Activated CD4-positive, alpha-beta T cell treated with anti-CD3 and anti-CD28 coated beads for 36 hours (primary cell): ENCODE measurements at regions not wholly inside any gene's neighbourhood (a gene's known extent, or its start where the extent isn't known, plus 50 kb on each side); places are given as distances from the start of the nearest gene placed in this dataset.

Experiments
- ATAC-seq: fragments of 200-7000 bp; cut with Tn5 transposase; one replicate; pipeline ENCODE4 v1.10.0; 2021; ENCODE audit warnings: mild to moderate bottlenecking, moderate library complexity
- CTCF ChIA-PET: fragments of 350-600 bp; sonication (Branson Sonifier 250); formaldehyde crosslinking; loops from one replicate; lab custom pipeline; 2021; ENCODE audit warnings: antibody characterized with exemption; lab: Charles Lee
- POLR2A ChIA-PET: fragments of 350-600 bp; sonication (Branson Sonifier 250); formaldehyde crosslinking; loops from one replicate; lab custom pipeline; 2021; ENCODE audit warnings: antibody characterized with exemption, inconsistent platforms; lab: Charles Lee
- DNase-seq: peaks from one replicate; pipeline ENCODE4 v3.0.0-alpha.2; 2020
- H3K27ac Mint-ChIP-seq: one replicate; pipeline ENCODE4 v1.8.0; 2021; ENCODE audit warnings: mixed read lengths
- H3K27me3 Mint-ChIP-seq: one replicate; pipeline ENCODE4 v1.8.0; 2021; ENCODE audit warnings: mixed read lengths
- H3K36me3 Mint-ChIP-seq: one replicate; pipeline ENCODE4 v1.8.0; 2021; ENCODE audit warnings: low read depth, mixed read lengths
- H3K4me1 Mint-ChIP-seq: one replicate; pipeline ENCODE4 v1.8.0; 2021; ENCODE audit warnings: mixed read lengths
- H3K4me3 Mint-ChIP-seq: one replicate; pipeline ENCODE4 v1.8.0; 2021; ENCODE audit warnings: mild to moderate bottlenecking, moderate library complexity, mixed read lengths
- H3K9me3 Mint-ChIP-seq: one replicate; pipeline ENCODE4 v1.8.0; 2021; ENCODE audit warnings: low read depth, mixed read lengths
- intact Hi-C, 2 experiments: fragments of 100-400 bp; cut with DNase I in 1 of 2; cut with micrococcal nuclease in 1 of 2; formaldehyde crosslinking; loops; one replicate each; pipeline versions ENCODE4 v1.14.2 to v1.15.1; 2022 to 2024; cut with DNase I, micrococcal nuclease

GRCh38 chr10:121405096-121405495, 193.1 kb downstream of the FGFR2 start:
- Mint-ChIP-seq H3K27ac (no peak overlapping the region), H3K4me3 (no peak overlapping the region), H3K36me3 (no peaks in the 10 kb centered on the region), H3K4me1 (no peaks in the 10 kb centered on the region), H3K9me3 (no peaks in the 10 kb centered on the region), H3K27me3 (no peaks in the 10 kb centered on the region)
- intact Hi-C loops, result no loop called here
- DNase-seq, result no peak
- POLR2A ChIA-PET, result no interaction called here
- ATAC-seq, result no peak
- CTCF ChIA-PET, result interaction anchor here (0.7 kb wide), 1 partner anchor 8 kb away, joined by 3 read pairs; no protein-coding TSS in a partner anchor

GRCh38 chr10:121405549-121405948, 192.7 kb downstream of the FGFR2 start:
- CTCF ChIA-PET, result no interaction called here

GRCh38 chr10:121405953-121406352, 192.3 kb downstream of the FGFR2 start:
- Mint-ChIP-seq H3K36me3 (no peaks in the 10 kb centered on the region), H3K4me1 (no peaks in the 10 kb centered on the region), H3K27ac (no peak overlapping the region), H3K9me3 (no peaks in the 10 kb centered on the region), H3K4me3 (no peak overlapping the region), H3K27me3 (no peaks in the 10 kb centered on the region)
- ChIA-PET CTCF (no interaction called here), POLR2A (no interaction called here)
- DNase-seq, result no peak
- ATAC-seq, result no peak
- intact Hi-C loops, result no loop called here

More at GRCh38 chr10:121405549-121405948, 192.7 kb downstream of the FGFR2 start:
- H3K27me3 Mint-ChIP-seq, result no peaks in the 10 kb centered on the region
- H3K4me1 Mint-ChIP-seq, result no peaks in the 10 kb centered on the region
- no peaks in the 10 kb centered on the region for H3K9me3 Mint-ChIP-seq
- no peak overlapping the region for H3K27ac Mint-ChIP-seq
- POLR2A ChIA-PET, result no interaction called here
- no peaks in the 10 kb centered on the region for H3K36me3 Mint-ChIP-seq
- DNase-seq, result no peak
- ATAC-seq, result no peak
- no peak overlapping the region for H3K4me3 Mint-ChIP-seq
- intact Hi-C loops, result no loop called here

- Mint-ChIP-seq H3K4me1 (no peaks in the 10 kb centered on the region), H3K27ac (no peak overlapping the region), H3K4me3 (no peak overlapping the region), H3K36me3 (no peaks in the 10 kb centered on the region), H3K9me3 (no peaks in the 10 kb centered on the region), H3K27me3 (no peaks in the 10 kb centered on the region)
- DNase-seq (no peak), ATAC-seq (no peak)
- POLR2A ChIA-PET, result no interaction called here
- intact Hi-C loops, result no loop called here
- CTCF ChIA-PET, result no interaction called here
These were observed 191.3 kb downstream of the FGFR2 start for GRCh38 chr10:121406823-121407545.

GRCh38 chr10:121409466-121410104, 188.7 kb downstream of the FGFR2 start:
- peaks cover 3% of the 10 kb centered on the region for H3K27me3 Mint-ChIP-seq
- ChIA-PET POLR2A (no interaction called here), CTCF (no interaction called here)
- intact Hi-C loops, result no loop called here
- H3K4me3 Mint-ChIP-seq, result no peak overlapping the region
- DNase-seq (no peak), ATAC-seq (no peak)
- no peak overlapping the region for H3K27ac Mint-ChIP-seq
- H3K36me3 Mint-ChIP-seq, result no peaks in the 10 kb centered on the region
- no peaks in the 10 kb centered on the region for H3K9me3 Mint-ChIP-seq
- no peaks in the 10 kb centered on the region for H3K4me1 Mint-ChIP-seq

GRCh38 chr10:121411004-121411403, 187.2 kb downstream of the FGFR2 start:
- no peaks in the 10 kb centered on the region for H3K4me1 Mint-ChIP-seq
- ATAC-seq (no peak), DNase-seq (no peak)
- H3K4me3 Mint-ChIP-seq, result no peak overlapping the region
- CTCF ChIA-PET, result no interaction called here
- POLR2A ChIA-PET, result no interaction called here
- H3K27me3 Mint-ChIP-seq, result peaks cover 3% of the 10 kb centered on the region
- H3K9me3 Mint-ChIP-seq, result no peaks in the 10 kb centered on the region
- intact Hi-C loops, result no loop called here
- no peaks in the 10 kb centered on the region for H3K36me3 Mint-ChIP-seq
- H3K27ac Mint-ChIP-seq, result no peak overlapping the region

GRCh38 chr10:121413951-121414350, 184.3 kb downstream of the FGFR2 start:
- ChIA-PET CTCF (interaction anchor here (0.7 kb wide), 1 partner anchor 9 kb away, joined by 3 read pairs; no protein-coding TSS in a partner anchor), POLR2A (no interaction called here)
- no peaks in the 10 kb centered on the region for H3K4me1 Mint-ChIP-seq
- peaks cover 3% of the 10 kb centered on the region for H3K27me3 Mint-ChIP-seq
- H3K36me3 Mint-ChIP-seq, result no peaks in the 10 kb centered on the region
- no peak overlapping the region for H3K27ac Mint-ChIP-seq
- ATAC-seq, result no peak
- no peaks in the 10 kb centered on the region for H3K9me3 Mint-ChIP-seq
- intact Hi-C loops, result no loop called here
- no peak for DNase-seq
- H3K4me3 Mint-ChIP-seq, result no peak overlapping the region

- intact Hi-C loops, result no loop called here
- Mint-ChIP-seq H3K27ac (no peak overlapping the region), H3K9me3 (no peaks in the 10 kb centered on the region), H3K4me3 (no peak overlapping the region), H3K36me3 (no peaks in the 10 kb centered on the region), H3K27me3 (peaks cover 3% of the 10 kb centered on the region), H3K4me1 (no peaks in the 10 kb centered on the region)
- CTCF ChIA-PET, result no interaction called here
- ATAC-seq (no peak), DNase-seq (no peak)
- POLR2A ChIA-PET, result no interaction called here
These were observed 183.7 kb downstream of the FGFR2 start for GRCh38 chr10:121414366-121415062.

- no peaks in the 10 kb centered on the region for H3K9me3 Mint-ChIP-seq
- H3K27me3 Mint-ChIP-seq, result peaks cover 3% of the 10 kb centered on the region
- H3K27ac Mint-ChIP-seq, result no peak overlapping the region
- no peaks in the 10 kb centered on the region for H3K4me1 Mint-ChIP-seq
- no peaks in the 10 kb centered on the region for H3K36me3 Mint-ChIP-seq
- ChIA-PET CTCF (no interaction called here), POLR2A (no interaction called here)
- DNase-seq, result no peak
- ATAC-seq, result no peak
- no peak overlapping the region for H3K4me3 Mint-ChIP-seq
- intact Hi-C loops, result no loop called here
These were observed 183.2 kb downstream of the FGFR2 start for GRCh38 chr10:121415063-121415399.

GRCh38 chr10:121416071-121416470, 182.2 kb downstream of the FGFR2 start:
- ChIA-PET CTCF (interaction anchor here (0.6 to 0.7 kb wide), 2 partner anchors 20 to 25 kb away, joined by 4 read pairs; no protein-coding TSS in a partner anchor), POLR2A (no interaction called here)
- ATAC-seq (no peak), DNase-seq (no peak)
- H3K36me3 Mint-ChIP-seq, result no peaks in the 10 kb centered on the region
- intact Hi-C loops, result no loop called here
- no peaks in the 10 kb centered on the region for H3K4me1 Mint-ChIP-seq
- no peaks in the 10 kb centered on the region for H3K9me3 Mint-ChIP-seq
- peaks cover 3% of the 10 kb centered on the region for H3K27me3 Mint-ChIP-seq
- H3K27ac Mint-ChIP-seq, result no peak overlapping the region
- H3K4me3 Mint-ChIP-seq, result no peak overlapping the region

- DNase-seq (no peak), ATAC-seq (no peak)
- Mint-ChIP-seq H3K4me3 (no peak overlapping the region), H3K36me3 (no peaks in the 10 kb centered on the region), H3K27ac (no peak overlapping the region), H3K9me3 (no peaks in the 10 kb centered on the region), H3K4me1 (no peaks in the 10 kb centered on the region), H3K27me3 (peaks cover 3% of the 10 kb centered on the region)
- ChIA-PET POLR2A (no interaction called here), CTCF (no interaction called here)
- intact Hi-C loops, result no loop called here
These were observed 180.9 kb downstream of the FGFR2 start for GRCh38 chr10:121417298-121417697.
